ENCODE measurements at regions not wholly inside any gene's neighbourhood (a gene's known extent, or its start where the extent isn't known, plus 50 kb on each side); places are given as distances from the start of the nearest gene placed in this dataset.

DNA sequence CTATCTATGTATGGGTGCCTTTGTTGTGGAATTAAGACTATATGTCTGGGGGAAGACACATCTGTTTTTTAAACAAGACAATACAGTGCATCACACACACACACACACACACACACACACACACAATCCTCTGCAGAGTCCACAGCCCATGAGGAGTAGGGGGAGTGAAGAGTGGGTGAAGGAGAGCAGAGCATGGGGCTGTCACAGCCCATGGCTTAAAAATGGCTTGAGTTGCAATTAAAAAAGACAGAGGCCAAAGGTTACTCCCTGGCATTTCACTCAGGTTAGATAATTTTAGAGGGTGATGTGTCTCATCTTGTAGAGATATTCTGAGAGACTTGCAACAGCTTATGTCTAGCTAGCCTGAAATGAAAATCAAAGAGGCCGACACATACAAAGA, 176.5 kb upstream of the PLXNA2 start:
- TF ChIP-seq, protein P1, sequence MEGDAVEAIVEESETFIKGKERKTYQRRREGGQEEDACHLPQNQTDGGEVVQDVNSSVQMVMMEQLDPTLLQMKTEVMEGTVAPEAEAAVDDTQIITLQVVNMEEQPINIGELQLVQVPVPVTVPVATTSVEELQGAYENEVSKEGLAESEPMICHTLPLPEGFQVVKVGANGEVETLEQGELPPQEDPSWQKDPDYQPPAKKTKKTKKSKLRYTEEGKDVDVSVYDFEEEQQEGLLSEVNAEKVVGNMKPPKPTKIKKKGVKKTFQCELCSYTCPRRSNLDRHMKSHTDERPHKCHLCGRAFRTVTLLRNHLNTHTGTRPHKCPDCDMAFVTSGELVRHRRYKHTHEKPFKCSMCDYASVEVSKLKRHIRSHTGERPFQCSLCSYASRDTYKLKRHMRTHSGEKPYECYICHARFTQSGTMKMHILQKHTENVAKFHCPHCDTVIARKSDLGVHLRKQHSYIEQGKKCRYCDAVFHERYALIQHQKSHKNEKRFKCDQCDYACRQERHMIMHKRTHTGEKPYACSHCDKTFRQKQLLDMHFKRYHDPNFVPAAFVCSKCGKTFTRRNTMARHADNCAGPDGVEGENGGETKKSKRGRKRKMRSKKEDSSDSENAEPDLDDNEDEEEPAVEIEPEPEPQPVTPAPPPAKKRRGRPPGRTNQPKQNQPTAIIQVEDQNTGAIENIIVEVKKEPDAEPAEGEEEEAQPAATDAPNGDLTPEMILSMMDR (IDR thresholded peaks at IDR 0.05) = no peak
- Histone ChIP-seq H3K27ac (no peak overlapping the region), H3K27me3 (ENCODE audit: low read depth) (no peaks in the 10 kb centered on the region)

GRCh38 chr1:208421486-208421885, 177.3 kb upstream of the PLXNA2 start:
- no peak for ATAC-seq

More for the DNA sequence above, 176.5 kb upstream of the PLXNA2 start:
- intact Hi-C loops (cut with DNase I) = no loop called here
- no peaks in the 10 kb centered on the region for H3K9me3 ChIP-seq
- DNase-seq (no peak), ATAC-seq (no peak)
- H3K4me1 ChIP-seq = no peaks in the 10 kb centered on the region
- H3K4me3 ChIP-seq = no peak overlapping the region
- H3K36me3 ChIP-seq = no peaks in the 10 kb centered on the region

DNA sequence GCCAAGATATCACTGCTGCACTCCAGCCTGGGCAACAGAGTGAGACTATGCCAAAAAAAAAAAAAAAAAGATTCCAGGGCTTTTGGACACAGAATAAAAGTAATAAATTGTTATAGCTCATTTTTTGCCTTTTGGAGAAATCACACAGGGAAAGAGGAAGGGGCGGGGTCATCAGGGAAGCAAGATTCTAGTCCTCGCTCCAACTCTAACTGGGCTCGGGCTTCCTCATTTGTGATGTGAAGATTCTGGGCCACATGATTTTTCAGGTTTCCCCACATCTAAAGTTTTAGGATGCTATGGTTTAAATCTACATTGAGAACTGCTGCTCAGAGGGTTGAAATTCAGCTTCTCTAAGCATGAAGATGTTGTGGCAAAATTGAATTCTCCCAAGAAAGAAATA, 179.3 kb upstream of the PLXNA2 start:
- TF ChIP-seq, protein P1 (IDR thresholded peaks at IDR 0.05) = no peak
- no peak overlapping the region for H3K4me3 ChIP-seq
- H3K27ac ChIP-seq = no peak overlapping the region
- H3K36me3 ChIP-seq = no peaks in the 10 kb centered on the region
- H3K9me3 ChIP-seq = no peaks in the 10 kb centered on the region
- H3K27me3 ChIP-seq (ENCODE audit: low read depth) = no peaks in the 10 kb centered on the region
- H3K4me1 ChIP-seq = no peaks in the 10 kb centered on the region
- DNase-seq (no peak), ATAC-seq (no peak)
- intact Hi-C loops (cut with DNase I) = no loop called here

More at GRCh38 chr1:208421486-208421885, 177.3 kb upstream of the PLXNA2 start:
- TF ChIP-seq, protein P1 (IDR thresholded peaks at IDR 0.05) = no peak
- H3K9me3 ChIP-seq = no peaks in the 10 kb centered on the region
- H3K4me3 ChIP-seq = no peak overlapping the region
- no peaks in the 10 kb centered on the region for H3K36me3 ChIP-seq
- intact Hi-C loops (cut with DNase I) = no loop called here
- no peaks in the 10 kb centered on the region for H3K27me3 ChIP-seq (ENCODE audit: low read depth)
- H3K4me1 ChIP-seq = no peaks in the 10 kb centered on the region
- no peak for DNase-seq
- H3K27ac ChIP-seq = no peak overlapping the region

- no peak for DNase-seq
- Histone ChIP-seq H3K4me3 (no peak overlapping the region), H3K27me3 (ENCODE audit: low read depth) (no peaks in the 10 kb centered on the region), H3K27ac (no peak overlapping the region), H3K36me3 (no peaks in the 10 kb centered on the region), H3K4me1 (no peaks in the 10 kb centered on the region), H3K9me3 (no peaks in the 10 kb centered on the region)
- no peak for ATAC-seq
- intact Hi-C loops (cut with DNase I) = no loop called here
- TF ChIP-seq, protein P1 (IDR thresholded peaks at IDR 0.05) = no peak
Measured at GRCh38 chr1:208425096-208425495, 180.9 kb upstream of the PLXNA2 start.

- no peaks in the 10 kb centered on the region for H3K27me3 ChIP-seq (ENCODE audit: low read depth)
- H3K36me3 ChIP-seq = no peaks in the 10 kb centered on the region
- intact Hi-C loops (cut with DNase I) = no loop called here
- TF ChIP-seq, protein P1 (IDR thresholded peaks at IDR 0.05) = no peak
- no peak overlapping the region for H3K4me3 ChIP-seq
- H3K9me3 ChIP-seq = no peaks in the 10 kb centered on the region
- no peaks in the 10 kb centered on the region for H3K4me1 ChIP-seq
- no peak for DNase-seq
- no peak for ATAC-seq
- no peak overlapping the region for H3K27ac ChIP-seq
Measured at GRCh38 chr1:208430220-208430619, 186.0 kb upstream of the PLXNA2 start.

GRCh38 chr1:208431721-208432120, 187.5 kb upstream of the PLXNA2 start:
- no peak for DNase-seq
- no peak overlapping the region for H3K27ac ChIP-seq
- no peaks in the 10 kb centered on the region for H3K27me3 ChIP-seq (ENCODE audit: low read depth)
- no peaks in the 10 kb centered on the region for H3K36me3 ChIP-seq
- no peaks in the 10 kb centered on the region for H3K4me1 ChIP-seq
- no peak overlapping the region for H3K4me3 ChIP-seq
- TF ChIP-seq, protein P1 (IDR thresholded peaks at IDR 0.05) = no peak
- intact Hi-C loops (cut with DNase I) = no loop called here
- no peak for ATAC-seq
- H3K9me3 ChIP-seq = no peaks in the 10 kb centered on the region

Measured in lower lobe of right lung (tissue), 2 donors.